ENCODE measurements at regions not wholly inside any gene's neighbourhood (a gene's known extent, or its start where the extent isn't known, plus 50 kb on each side); places are given as distances from the start of the nearest gene placed in this dataset.

DNA sequence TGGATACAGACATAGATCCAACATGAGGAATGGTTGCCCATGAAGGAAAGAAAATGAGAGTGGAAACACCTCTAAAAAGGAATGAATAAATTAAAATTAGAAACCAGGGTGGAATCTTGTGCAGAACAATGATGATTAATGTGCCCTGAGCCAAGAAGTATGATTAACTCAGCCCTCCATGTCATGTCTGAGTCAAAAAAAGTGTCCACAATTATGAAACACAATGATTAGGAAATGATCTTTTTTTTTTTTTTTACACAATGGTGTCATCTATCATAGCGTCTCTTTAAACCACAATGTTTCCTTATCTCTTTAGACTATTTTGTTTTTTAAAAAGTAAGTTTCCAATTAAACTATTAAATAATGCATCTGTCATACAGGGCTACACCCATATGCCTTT lies 78.9 kb upstream of the RAB4A start:
- no peak overlapping the region for H3K27ac ChIP-seq

GRCh38 chr1:229192853-229193252 lies 78.1 kb upstream of the RAB4A start:
- no peak for TF ChIP-seq CTCF (conservative IDR thresholded peaks at IDR 0.05)
- no peak overlapping the region for H3K27ac ChIP-seq

More for the DNA sequence above, 78.9 kb upstream of the RAB4A start:
- no peak for TF ChIP-seq CTCF (conservative IDR thresholded peaks at IDR 0.05)

DNA sequence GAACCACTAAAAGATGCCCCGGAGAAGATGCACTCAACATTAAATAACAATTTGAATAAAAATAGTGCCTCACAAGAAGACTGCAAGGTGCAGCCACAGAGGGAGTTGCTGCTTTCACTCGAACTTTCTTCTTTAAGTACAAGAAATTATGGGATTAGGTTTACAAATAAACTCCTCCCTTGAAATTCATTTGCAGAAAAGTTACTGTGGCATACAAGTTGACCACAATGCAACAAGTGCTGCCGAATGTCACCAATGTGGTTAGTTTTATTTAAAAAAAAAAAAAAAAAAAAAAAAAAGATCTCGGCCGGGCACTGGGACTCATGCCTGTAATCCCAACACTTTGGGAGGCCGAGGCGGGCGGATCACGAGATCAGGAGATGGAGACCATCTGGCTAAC lies 76.8 kb upstream of the RAB4A start:
- no peak overlapping the region for H3K27ac ChIP-seq
- no peak for TF ChIP-seq CTCF (conservative IDR thresholded peaks at IDR 0.05)

GRCh38 chr1:229195246-229195645 lies 75.7 kb upstream of the RAB4A start:
- H3K27ac ChIP-seq: no peak overlapping the region
- no peak for TF ChIP-seq CTCF (conservative IDR thresholded peaks at IDR 0.05)

DNA sequence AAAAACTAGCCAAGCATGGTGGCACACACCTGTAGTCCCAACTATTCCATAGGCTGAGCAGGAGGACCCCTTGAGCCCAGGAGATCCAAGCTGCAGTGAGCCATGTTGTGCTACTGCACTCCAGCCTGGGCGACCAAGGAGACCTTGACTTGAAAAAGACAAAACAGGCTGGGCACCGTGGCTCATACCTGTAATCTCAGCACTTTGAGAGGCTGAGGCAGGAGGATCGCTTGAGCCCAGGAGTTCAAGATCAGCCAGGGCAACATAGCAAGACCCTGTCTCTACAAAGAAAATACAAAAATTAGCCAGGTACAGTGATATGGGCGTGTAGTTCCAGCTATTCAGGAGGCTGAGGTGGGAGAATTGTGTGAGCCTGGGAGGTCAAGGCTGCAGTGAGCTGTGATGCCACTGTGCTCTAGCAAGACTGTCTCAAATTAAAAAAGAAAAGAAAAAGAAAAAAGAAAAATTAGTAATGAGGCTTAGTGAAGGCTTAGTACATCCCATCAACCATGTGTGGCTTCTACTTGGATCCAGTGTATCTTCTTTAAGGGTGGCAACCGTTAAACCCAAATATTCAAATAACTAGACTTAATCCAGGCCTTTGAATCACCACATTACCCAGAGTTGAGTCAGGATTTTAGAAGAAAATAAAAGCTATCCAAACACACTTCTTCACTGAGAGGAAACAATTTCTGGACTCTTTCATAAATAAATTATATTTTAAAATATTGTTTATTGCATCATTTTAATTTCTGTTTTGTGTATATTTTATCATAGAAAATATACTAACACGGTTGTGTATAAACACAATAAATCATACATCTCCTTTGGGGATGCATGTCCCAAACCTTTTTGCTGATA lies 74.3 kb upstream of the RAB4A start:
- no peak overlapping the region for H3K27ac ChIP-seq
- TF ChIP-seq CTCF (conservative IDR thresholded peaks at IDR 0.05): no peak

- TF ChIP-seq CTCF (conservative IDR thresholded peaks at IDR 0.05): no peak
- H3K27ac ChIP-seq: no peak overlapping the region
Measured at GRCh38 chr1:229197265-229197585, 73.7 kb upstream of the RAB4A start.

DNA sequence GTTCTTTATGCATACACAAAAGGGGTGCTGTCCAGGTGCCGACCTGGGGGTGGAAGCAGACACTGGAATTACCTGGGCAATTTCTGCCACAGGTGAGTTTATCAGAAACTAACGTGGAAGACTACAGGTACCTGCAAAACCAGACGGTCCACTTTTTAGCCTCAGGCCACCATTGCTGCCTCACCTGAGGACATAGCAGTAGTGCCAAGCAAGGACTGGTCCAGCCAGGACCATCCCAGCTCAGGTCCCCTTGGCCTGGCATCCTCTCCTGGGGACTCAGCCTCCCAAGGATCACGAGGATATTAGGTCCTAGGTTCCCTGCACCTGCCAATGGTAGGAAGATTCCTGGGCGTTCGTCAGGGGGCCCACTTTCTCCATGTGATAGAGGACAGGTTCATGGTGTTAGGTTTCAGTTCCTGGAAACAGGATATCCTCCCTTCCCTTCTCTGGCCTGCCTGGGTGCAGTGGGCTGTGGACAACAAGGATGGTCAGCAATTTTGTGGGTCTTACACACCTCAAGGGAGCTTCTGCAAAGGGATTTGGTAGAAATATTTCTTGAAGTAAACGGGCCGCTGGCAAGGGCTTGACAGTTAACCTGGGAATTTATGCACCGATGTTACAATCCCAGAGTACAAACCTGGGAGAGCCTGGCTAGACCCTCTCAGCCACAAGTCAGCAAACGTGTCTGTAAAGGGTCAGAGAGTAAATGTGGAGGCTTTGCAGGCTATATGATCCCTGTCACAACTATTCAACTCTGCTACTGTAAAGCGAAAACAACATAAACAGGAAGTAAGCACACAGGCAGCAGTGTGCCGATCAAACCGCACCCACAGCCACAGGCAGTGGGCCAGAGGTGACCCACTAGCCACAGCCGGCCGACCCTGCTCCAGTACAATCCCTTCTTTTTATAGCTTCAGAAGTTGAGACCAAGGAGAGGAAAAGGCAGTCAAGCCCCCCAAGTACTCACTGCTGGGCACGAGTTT lies 71.4 kb upstream of the RAB4A start:
- TF ChIP-seq CTCF (conservative IDR thresholded peaks at IDR 0.05): no peak
- H3K27ac ChIP-seq: no peak overlapping the region
